Tibial nerve (tissue), 4 donors: ENCODE measurements at regions not wholly inside any gene's neighbourhood (a gene's known extent, or its start where the extent isn't known, plus 50 kb on each side); places are given as distances from the start of the nearest gene placed in this dataset.
"Not testable (repeated sequence)": the region's sequence is repeated elsewhere in the genome, so short reads cannot be mapped to it uniquely, and the experiment has no call there.

Experiments used
- CTCF ChIP-seq, 5 experiments: fragments of 200-600 bp in 3 of 5; fragments of 450-650 bp in 2 of 5; sonication (generic) in 3 of 5; IDR thresholded peaks; one replicate each; pipeline ENCODE4 v1.5.1; 2016 to 2019; ENCODE audit warnings: antibody characterized with exemption in 5 of 5, mild to moderate bottlenecking in 3 of 5, moderate library complexity in 2 of 5
- EP300 ChIP-seq, 2 donors: sonication (generic); formaldehyde crosslinking; IDR thresholded peaks; one replicate each; pipeline ENCODE4 v1.6.1; 2017; ENCODE audit warnings: antibody characterized with exemption in 2 of 2, mild to moderate bottlenecking in 1 of 2
- POLR2A ChIP-seq, 2 donors: fragments of 450-650 bp; IDR thresholded peaks; one replicate each; pipeline ENCODE4 v1.6.1; 2017; ENCODE audit warnings: antibody characterized with exemption in 2 of 2, mild to moderate bottlenecking in 2 of 2, moderate library complexity in 2 of 2

- not testable (repeated sequence) for TF ChIP-seq CTCF, POLR2A, EP300 (IDR thresholded peaks at IDR 0.05)
These were observed 132.5 kb downstream of the EBLN2 start for GRCh38 chr3:73193943-73194342.
